Kidney (tissue), 13 donors: ENCODE measurements at regions not wholly inside any gene's neighbourhood (a gene's known extent, or its start where the extent isn't known, plus 50 kb on each side); places are given as distances from the start of the nearest gene placed in this dataset.

Experiments used
- DNase-seq, 5 donors: peaks; one replicate each; pipeline ENCODE4 v3.0.0-alpha.2; 2013 to 2020
- FAIRE-seq: peaks from 2 replicates; lab custom pipeline; 2012; peaks lifted over from hg19 to GRCh38; lab: Jason Lieb, UNC
- H3K27ac ChIP-seq, 2 donors: one replicate each; pipeline ENCODE4 v1.7.0; 2013; ENCODE audit warnings: low read depth in 2 of 2, low read length in 2 of 2, inconsistent platforms in 1 of 2
- H3K27me3 ChIP-seq: one replicate; pipeline ENCODE4 v1.7.1; 2013; ENCODE audit warnings: low read length, inconsistent platforms; ENCODE audit not compliant: control insufficient read depth, insufficient read depth
- H3K36me3 ChIP-seq, 3 donors: one replicate each; pipeline versions ENCODE4 v1.7.0 to v1.7.1; 2013; ENCODE audit warnings: low read length in 3 of 3, control low read depth in 1 of 3, inconsistent platforms in 1 of 3; ENCODE audit not compliant: insufficient read depth in 3 of 3, control insufficient read depth in 2 of 3
- H3K4me1 ChIP-seq, 3 donors: one replicate each; pipeline versions ENCODE4 v1.7.0 to v1.7.1; 2013; ENCODE audit warnings: low read length in 3 of 3, inconsistent platforms in 1 of 3, low read depth in 1 of 3; ENCODE audit not compliant: control insufficient read depth in 2 of 3, insufficient read depth in 2 of 3
- H3K4me3 ChIP-seq, 3 donors: one replicate each; pipeline versions ENCODE4 v1.7.0 to v1.8.1; 2013; ENCODE audit warnings: low read length in 3 of 3, control low read depth in 1 of 3, inconsistent platforms in 1 of 3
- H3K9ac ChIP-seq, 3 donors: one replicate each; pipeline versions ENCODE4 v1.7.0 to v1.7.1; 2013; ENCODE audit warnings: low read length in 3 of 3, control low read depth in 1 of 3, inconsistent platforms in 1 of 3
- H3K9me3 ChIP-seq, 3 donors: one replicate each; pipeline versions ENCODE4 v1.7.0 to v1.7.1; 2013; ENCODE audit warnings: low read length in 3 of 3, control low read depth in 1 of 3, inconsistent platforms in 1 of 3; ENCODE audit not compliant: control insufficient read depth in 2 of 3, insufficient read depth in 1 of 3
- CTCF ChIP-seq: IDR thresholded peaks from 3 replicates; pipeline ENCODE4 v1.5.1; 2012; ENCODE audit warnings: mild to moderate bottlenecking, moderate library complexity, borderline replicate concordance; ENCODE audit not compliant: insufficient read depth; ENCODE audit errors: extremely low read depth
- intact Hi-C: fragments of 100-400 bp; cut with DNase I; formaldehyde crosslinking; loops from one replicate; pipeline ENCODE4 v1.11.1; 2022
- donor health status: control.
- donor health status: control.
- donor health status: control.
- donor health status: control.
- donor health status: control.
- donor health status: DM: yes; HTN: yes; CAD: no.
- donor health status: Normal renal cell carcinoma (clear cell type).

- Histone ChIP-seq H3K4me3 (no peak overlapping the region), H3K9me3 (no peaks in the 10 kb centered on the region), H3K4me1 (no peaks in the 10 kb centered on the region), H3K27ac (no peak overlapping the region), H3K9ac (no peak overlapping the region), H3K36me3 (no peaks in the 10 kb centered on the region), H3K27me3 (no peaks in the 10 kb centered on the region)
- no peak for TF ChIP-seq CTCF
- FAIRE-seq (no peak), DNase-seq (no peak)
- intact Hi-C loops = no loop called here
Measured at GRCh38 chr13:68078469-68078868, 848.3 kb upstream of the PCDH9 start.

GRCh38 chr13:68076046-68076445 is 845.9 kb upstream of the PCDH9 start:
- TF ChIP-seq CTCF = no peak
- Histone ChIP-seq H3K4me1 (no peaks in the 10 kb centered on the region), H3K27me3 (no peaks in the 10 kb centered on the region), H3K9me3 (no peaks in the 10 kb centered on the region), H3K36me3 (no peaks in the 10 kb centered on the region), H3K9ac (no peak overlapping the region), H3K4me3 (no peak overlapping the region), H3K27ac (no peak overlapping the region)
- FAIRE-seq = no peak
- DNase-seq = peak in 1 of 5 donors; percentile 43
- intact Hi-C loops = no loop called here

- Histone ChIP-seq H3K27me3 (no peaks in the 10 kb centered on the region), H3K4me1 (no peaks in the 10 kb centered on the region), H3K4me3 (no peak overlapping the region), H3K9me3 (no peaks in the 10 kb centered on the region), H3K36me3 (no peaks in the 10 kb centered on the region), H3K27ac (no peak overlapping the region), H3K9ac (no peak overlapping the region)
- FAIRE-seq = no peak
- no peak for TF ChIP-seq CTCF
- intact Hi-C loops = no loop called here
- DNase-seq = no peak
Measured at GRCh38 chr13:68066879-68067513, 836.9 kb upstream of the PCDH9 start.
